Panc1 (cell line): ENCODE measurements at regions not wholly inside any gene's neighbourhood (a gene's known extent, or its start where the extent isn't known, plus 50 kb on each side); places are given as distances from the start of the nearest gene placed in this dataset.

ENCODE experiments used
- ATAC-seq: fragments of 200-7000 bp; cut with Tn5 transposase; 2 replicates; pipeline ENCODE4 v1.9.1; 2020; ENCODE audit warnings: mild to moderate bottlenecking, moderate library complexity
- BruUV-seq: library from RNA; stranded (reverse); fragments of 400-500 nt; replicated peaks from 2 replicates; lab custom pipeline; 2021; lab: Mats Ljungman, UMichigan
- CTCF ChIA-PET: fragments of 300-600 bp; sonication (Branson Sonifier 250); formaldehyde crosslinking; loops from one replicate; lab custom pipeline; 2022; ENCODE audit warnings: antibody characterized with exemption; lab: Charles Lee
- POLR2A ChIA-PET: fragments of 300-600 bp; sonication (Branson Sonifier 250); formaldehyde crosslinking; loops from one replicate; lab custom pipeline; 2022; ENCODE audit warnings: antibody characterized with exemption; lab: Charles Lee
- DNase-seq: peaks from one replicate; pipeline ENCODE4 v3.0.0-alpha.2; 2010; ENCODE audit warnings: low read depth, low spot score
- H3K27ac ChIP-seq: 2 replicates; pipeline ENCODE4 v1.5.1; 2011; ENCODE audit warnings: mild to moderate bottlenecking, low read length, inconsistent platforms
- H3K27me3 ChIP-seq: fragments of 200-500 bp; sonication (Bioruptor generic); 2 replicates; pipeline ENCODE4 v1.6.0; 2014; ENCODE audit warnings: low read length, inconsistent platforms; ENCODE audit not compliant: control insufficient read depth, insufficient read depth
- H3K36me3 ChIP-seq: fragments of 200-500 bp; sonication (Bioruptor generic); 2 replicates; pipeline ENCODE4 v1.5.1; 2014; ENCODE audit warnings: inconsistent platforms, mild to moderate bottlenecking, low read length, moderate library complexity; ENCODE audit not compliant: control insufficient read depth, insufficient read depth
- H3K4me1 ChIP-seq: 2 replicates; pipeline ENCODE4 v1.5.1; 2011; ENCODE audit warnings: inconsistent platforms, mild to moderate bottlenecking, low read length, moderate library complexity; ENCODE audit not compliant: control insufficient read depth, insufficient read depth
- H3K4me3 ChIP-seq, 2 experiments: 2 replicates each; pipeline ENCODE4 v1.5.1; 2011 to 2012; ENCODE audit warnings: low read depth in 2 of 2, low read length in 2 of 2, mild to moderate bottlenecking in 2 of 2, inconsistent platforms in 1 of 2, moderate library complexity in 1 of 2
- H3K9me3 ChIP-seq: fragments of 200-500 bp; sonication (Bioruptor generic); 2 replicates; pipeline ENCODE4 v1.5.1; 2014; ENCODE audit warnings: low read depth, mild to moderate bottlenecking, inconsistent platforms, low read length, moderate library complexity; ENCODE audit not compliant: control insufficient read depth, insufficient read depth
- POLR2AphosphoS5 ChIP-seq: IDR thresholded peaks from 2 replicates; pipeline ENCODE4 v1.6.1; 2012; ENCODE audit warnings: mild to moderate bottlenecking, low read depth, low read length, moderate library complexity
- REST ChIP-seq, 2 experiments: IDR thresholded peaks; 2 replicates each; pipeline ENCODE4 v1.6.1; 2011 to 2012; ENCODE audit warnings: low read depth in 2 of 2, control low read depth in 1 of 2, low read length in 1 of 2, mild to moderate bottlenecking in 1 of 2, moderate library complexity in 1 of 2; ENCODE audit not compliant: insufficient read depth in 1 of 2
- SIN3A ChIP-seq: IDR thresholded peaks from 2 replicates; pipeline ENCODE4 v1.6.1; 2012; ENCODE audit warnings: low read depth, mild to moderate bottlenecking, low read length, moderate library complexity, borderline replicate concordance; ENCODE audit not compliant: insufficient read depth
- TCF7L2 ChIP-seq: IDR thresholded peaks from 2 replicates; pipeline ENCODE4 v1.6.1; 2011; ENCODE audit warnings: mild to moderate bottlenecking, low read depth, low read length, inconsistent platforms
- in situ Hi-C: cut with HindIII; loops from 2 replicates; pipeline ENCODE4 v1.10.0; 2016; ENCODE audit warnings: low sequenced_read_pairs, low pct_unique_long_range_greater_than_20kb
- intact Hi-C: fragments of 100-400 bp; cut with micrococcal nuclease; formaldehyde crosslinking; loops from one replicate; pipeline ENCODE4 v1.10.0; 2022; ENCODE audit not compliant: unreplicated experiment
- TF ChIP-seq, protein P1 (sequence below): fragments of 450-650 bp; IDR thresholded peaks from 2 replicates; pipeline ENCODE4 v1.5.1; 2017; ENCODE audit warnings: mild to moderate bottlenecking

- Histone ChIP-seq H3K9me3 (no peaks in the 10 kb centered on the region), H3K27ac (no peak overlapping the region), H3K4me3 (no peak overlapping the region), H3K36me3 (no peaks in the 10 kb centered on the region), H3K27me3 (peaks cover 35% of the 10 kb centered on the region), H3K4me1 (no peaks in the 10 kb centered on the region)
- DNase-seq, result no peak
- POLR2A ChIA-PET, result no interaction called here
- intact Hi-C loops, result no loop called here
- TF ChIP-seq, protein P1, sequence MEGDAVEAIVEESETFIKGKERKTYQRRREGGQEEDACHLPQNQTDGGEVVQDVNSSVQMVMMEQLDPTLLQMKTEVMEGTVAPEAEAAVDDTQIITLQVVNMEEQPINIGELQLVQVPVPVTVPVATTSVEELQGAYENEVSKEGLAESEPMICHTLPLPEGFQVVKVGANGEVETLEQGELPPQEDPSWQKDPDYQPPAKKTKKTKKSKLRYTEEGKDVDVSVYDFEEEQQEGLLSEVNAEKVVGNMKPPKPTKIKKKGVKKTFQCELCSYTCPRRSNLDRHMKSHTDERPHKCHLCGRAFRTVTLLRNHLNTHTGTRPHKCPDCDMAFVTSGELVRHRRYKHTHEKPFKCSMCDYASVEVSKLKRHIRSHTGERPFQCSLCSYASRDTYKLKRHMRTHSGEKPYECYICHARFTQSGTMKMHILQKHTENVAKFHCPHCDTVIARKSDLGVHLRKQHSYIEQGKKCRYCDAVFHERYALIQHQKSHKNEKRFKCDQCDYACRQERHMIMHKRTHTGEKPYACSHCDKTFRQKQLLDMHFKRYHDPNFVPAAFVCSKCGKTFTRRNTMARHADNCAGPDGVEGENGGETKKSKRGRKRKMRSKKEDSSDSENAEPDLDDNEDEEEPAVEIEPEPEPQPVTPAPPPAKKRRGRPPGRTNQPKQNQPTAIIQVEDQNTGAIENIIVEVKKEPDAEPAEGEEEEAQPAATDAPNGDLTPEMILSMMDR, result no peak
- TF ChIP-seq POLR2AphosphoS5 (no peak), SIN3A (no peak), REST (IDR thresholded peaks at IDR 0.05; ENCODE audit: insufficient read depth in 1 of 2, low read depth in 2 of 2, low read length in 1 of 2) (no peak), TCF7L2 (no peak)
- BruUV-seq, result no TSS peak
- no peak for ATAC-seq
- CTCF ChIA-PET, result no interaction called here
- in situ Hi-C loops, result no loop called here
Observed at GRCh38 chr10:123434435-123435039, 231.6 kb upstream of the GPR26 start.

- H3K9me3 ChIP-seq, result no peaks in the 10 kb centered on the region
- in situ Hi-C loops (no loop called here), intact Hi-C loops (no loop called here)
- H3K4me1 ChIP-seq, result no peaks in the 10 kb centered on the region
- peaks cover 19% of the 10 kb centered on the region for H3K27me3 ChIP-seq
- ChIA-PET CTCF (no interaction called here), POLR2A (no interaction called here)
- BruUV-seq, result no TSS peak
- H3K4me3 ChIP-seq, result no peak overlapping the region
- ATAC-seq, result no peak
- no peak for DNase-seq
- H3K36me3 ChIP-seq, result no peaks in the 10 kb centered on the region
- no peak overlapping the region for H3K27ac ChIP-seq
- no peak for TF ChIP-seq TCF7L2
- no peak for TF ChIP-seq POLR2AphosphoS5
- no peak for TF ChIP-seq SIN3A
- TF ChIP-seq, protein P1, result no peak
- no peak for TF ChIP-seq REST (IDR thresholded peaks at IDR 0.05; ENCODE audit: insufficient read depth in 1 of 2, low read depth in 2 of 2, low read length in 1 of 2)
Observed at GRCh38 chr10:123442901-123443300, 223.3 kb upstream of the GPR26 start.
